ENCODE measurements at regions not wholly inside any gene's neighbourhood (a gene's known extent, or its start where the extent isn't known, plus 50 kb on each side); places are given as distances from the start of the nearest gene placed in this dataset.

GRCh38 chr11:80066291-80066690, 625.5 kb upstream of the TENM4 start:
- H3K4me3 ChIP-seq (ENCODE audit: low read depth, low read length): no peak overlapping the region
- CTCF ChIA-PET: no interaction called here
- no peak for TF ChIP-seq CTCF (IDR thresholded peaks at IDR 0.05; ENCODE audit: low read depth, low read length)
- POLR2A ChIA-PET: no interaction called here
- no peak overlapping the region for H3K27ac ChIP-seq (ENCODE audit: low read depth, low read length)
- DNase-seq (ENCODE audit: low read depth, low spot score): no peak
- H3K27me3 ChIP-seq (ENCODE audit: control insufficient read depth, insufficient read depth, low read length): no peaks in the 10 kb centered on the region
- H3K9me3 ChIP-seq (ENCODE audit: control insufficient read depth, insufficient read depth, low read length): no peaks in the 10 kb centered on the region

- H3K4me3 ChIP-seq (ENCODE audit: low read depth, low read length): no peak overlapping the region
- CTCF ChIA-PET: no interaction called here
- no peaks in the 10 kb centered on the region for H3K27me3 ChIP-seq (ENCODE audit: control insufficient read depth, insufficient read depth, low read length)
- H3K9me3 ChIP-seq (ENCODE audit: control insufficient read depth, insufficient read depth, low read length): no peaks in the 10 kb centered on the region
- no peak for DNase-seq (ENCODE audit: low read depth, low spot score)
- no peak for TF ChIP-seq CTCF (IDR thresholded peaks at IDR 0.05; ENCODE audit: low read depth, low read length)
- POLR2A ChIA-PET: no interaction called here
- no peak overlapping the region for H3K27ac ChIP-seq (ENCODE audit: low read depth, low read length)
Observed at GRCh38 chr11:80065086-80065485, 624.3 kb upstream of the TENM4 start.

- CTCF ChIA-PET: no interaction called here
- POLR2A ChIA-PET: no interaction called here
- Histone ChIP-seq H3K27ac (ENCODE audit: low read depth, low read length) (no peak overlapping the region), H3K27me3 (ENCODE audit: control insufficient read depth, insufficient read depth, low read length) (peaks cover 4% of the 10 kb centered on the region), H3K4me3 (ENCODE audit: low read depth, low read length) (no peak overlapping the region), H3K9me3 (ENCODE audit: control insufficient read depth, insufficient read depth, low read length) (no peaks in the 10 kb centered on the region)
- DNase-seq (ENCODE audit: low read depth, low spot score): no peak
- no peak for TF ChIP-seq CTCF (IDR thresholded peaks at IDR 0.05; ENCODE audit: low read depth, low read length)
Observed at GRCh38 chr11:80061056-80061455, 620.2 kb upstream of the TENM4 start.

GRCh38 chr11:80054582-80055165, 613.8 kb upstream of the TENM4 start:
- CTCF ChIA-PET: no interaction called here
- POLR2A ChIA-PET: no interaction called here
- H3K9me3 ChIP-seq (ENCODE audit: control insufficient read depth, insufficient read depth, low read length): no peaks in the 10 kb centered on the region

GRCh38 chr11:80048513-80048912, 607.7 kb upstream of the TENM4 start:
- CTCF ChIA-PET: no interaction called here
- no peak overlapping the region for H3K4me3 ChIP-seq (ENCODE audit: low read depth, low read length)
- no peaks in the 10 kb centered on the region for H3K27me3 ChIP-seq (ENCODE audit: control insufficient read depth, insufficient read depth, low read length)
- no peak for DNase-seq (ENCODE audit: low read depth, low spot score)
- POLR2A ChIA-PET: no interaction called here
- no peaks in the 10 kb centered on the region for H3K9me3 ChIP-seq (ENCODE audit: control insufficient read depth, insufficient read depth, low read length)
- no peak for TF ChIP-seq CTCF (IDR thresholded peaks at IDR 0.05; ENCODE audit: low read depth, low read length)
- H3K27ac ChIP-seq (ENCODE audit: low read depth, low read length): no peak overlapping the region

More at GRCh38 chr11:80054582-80055165, 613.8 kb upstream of the TENM4 start:
- H3K4me3 ChIP-seq (ENCODE audit: low read depth, low read length): no peak overlapping the region
- no peak for TF ChIP-seq CTCF (IDR thresholded peaks at IDR 0.05; ENCODE audit: low read depth, low read length)
- DNase-seq (ENCODE audit: low read depth, low spot score): no peak
- H3K27ac ChIP-seq (ENCODE audit: low read depth, low read length): no peak overlapping the region
- H3K27me3 ChIP-seq (ENCODE audit: control insufficient read depth, insufficient read depth, low read length): peaks cover 3% of the 10 kb centered on the region
